GM04504 (cell line): ENCODE measurements at regions not wholly inside any gene's neighbourhood (a gene's known extent, or its start where the extent isn't known, plus 50 kb on each side); places are given as distances from the start of the nearest gene placed in this dataset.

Source experiments
- DNase-seq: peaks from one replicate; pipeline ENCODE4 v3.0.0-alpha.2; 2012; ENCODE audit warnings: low read depth

DNA sequence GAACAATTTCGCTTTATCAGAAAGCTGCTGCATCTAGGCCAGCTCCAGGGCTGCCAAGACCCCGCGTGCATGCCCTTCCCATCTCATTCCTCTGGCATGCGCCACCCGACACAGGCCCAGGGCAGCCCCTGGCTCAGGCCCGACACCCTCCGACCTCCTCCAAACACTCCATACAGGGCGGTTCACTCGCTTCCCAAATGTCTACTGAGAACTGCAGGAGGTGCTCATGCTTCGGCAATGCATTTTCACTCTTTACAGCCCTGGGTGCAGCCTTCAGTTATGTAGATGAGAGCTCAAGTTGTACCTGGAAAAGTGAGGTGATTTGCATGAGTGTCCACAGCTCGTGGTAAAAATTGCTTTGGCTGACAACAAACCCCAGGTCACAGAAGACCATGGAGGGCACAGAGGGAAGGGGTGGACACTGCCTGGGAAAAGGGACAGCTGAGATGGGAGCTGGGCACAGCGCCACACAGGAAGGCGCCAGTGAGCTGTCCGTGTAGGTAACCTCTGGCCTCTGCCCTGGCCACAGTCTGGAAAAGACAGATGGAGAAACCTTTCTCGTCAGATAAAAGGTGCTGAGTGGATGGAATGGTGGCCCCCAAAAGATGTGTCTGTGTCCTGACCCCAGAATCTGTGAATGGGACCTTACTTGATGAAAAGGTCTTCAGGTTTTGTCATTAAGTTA, 1351.9 kb downstream of the BRD1 start:
- DNase-seq = no peak

DNA sequence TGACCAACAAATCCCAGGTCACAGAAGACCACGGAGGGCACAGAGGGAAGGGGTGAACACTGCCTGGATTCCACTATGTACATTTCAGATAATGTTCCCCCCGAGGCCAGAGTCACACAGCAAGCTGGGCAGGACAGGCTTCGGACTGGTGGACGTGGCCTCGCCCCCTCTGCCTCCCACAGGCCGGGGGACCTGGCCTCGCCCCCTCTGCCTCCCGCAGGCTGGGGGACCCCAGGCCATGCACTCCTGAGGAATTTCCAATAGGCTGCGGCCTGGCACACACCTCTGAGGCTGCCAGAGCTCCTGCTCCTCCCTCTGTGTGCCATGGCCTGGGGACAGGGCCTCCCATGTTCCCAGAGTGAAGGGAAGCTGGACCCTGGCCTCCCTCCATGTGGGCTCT, 1352.8 kb downstream of the BRD1 start:
- DNase-seq = no peak

GRCh38 chr22:48473202-48473601, 1354.5 kb downstream of the BRD1 start:
- no peak for DNase-seq

- DNase-seq = no peak
Observed at GRCh38 chr22:48464246-48464645, 1363.4 kb downstream of the BRD1 start.

GRCh38 chr22:48459859-48460823, 1367.5 kb downstream of the BRD1 start:
- no peak for DNase-seq

- DNase-seq = no peak
Observed at GRCh38 chr22:48459259-48459658, 1368.4 kb downstream of the BRD1 start.

DNA sequence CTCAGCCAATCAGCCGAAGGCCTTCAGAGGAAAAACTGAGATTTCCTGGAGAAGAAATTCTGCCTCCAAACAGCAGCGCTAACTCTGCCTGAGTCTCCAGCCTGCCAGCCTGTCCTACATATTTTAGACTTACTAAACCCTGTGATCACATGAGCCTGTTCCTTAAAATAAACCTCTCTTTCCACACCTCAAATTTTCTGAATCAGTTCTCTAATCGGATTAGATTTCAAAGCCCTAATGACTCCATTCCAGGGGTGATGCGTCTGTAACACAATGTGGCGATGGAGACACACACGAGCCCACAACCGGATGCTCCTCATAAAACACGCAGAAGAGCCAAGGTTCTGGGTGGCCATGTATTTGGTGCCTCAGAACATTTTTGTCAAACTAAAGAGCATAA, 1371.2 kb downstream of the BRD1 start:
- peak; percentile 9 for DNase-seq

DNA sequence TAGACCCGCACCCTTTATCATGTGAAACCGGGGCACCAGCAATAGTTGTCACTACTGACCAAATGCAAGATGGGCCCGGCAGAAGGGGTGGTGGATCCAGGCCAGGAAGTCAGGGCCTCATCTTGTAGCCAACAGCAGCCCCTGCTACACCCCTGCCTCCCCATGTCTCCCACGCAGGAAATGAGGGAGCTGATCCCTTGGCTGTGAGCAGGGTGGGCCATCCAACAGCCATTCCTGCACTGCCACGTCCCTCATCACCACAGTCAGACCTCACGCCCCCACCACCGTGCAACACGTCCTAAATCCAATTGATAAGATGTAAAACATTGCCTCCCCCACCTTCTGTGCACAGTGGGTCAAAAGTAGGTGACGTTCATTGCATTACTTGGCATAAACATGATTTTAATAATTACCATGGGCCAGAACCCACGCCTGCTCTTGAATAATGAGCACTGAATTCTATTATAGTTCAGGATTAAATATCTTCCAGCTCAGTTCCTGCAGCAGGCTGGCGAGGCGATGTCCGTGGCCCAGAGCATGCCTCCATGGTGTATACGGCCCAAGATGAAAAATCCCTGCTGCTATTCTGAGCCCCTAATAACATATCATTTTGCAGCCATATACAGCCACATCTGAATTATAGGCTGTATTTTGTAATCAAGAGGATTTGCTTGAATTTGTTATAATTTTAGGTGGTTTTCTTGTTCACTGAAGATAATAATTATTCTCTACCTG, 1373.8 kb downstream of the BRD1 start:
- DNase-seq = no peak

DNA sequence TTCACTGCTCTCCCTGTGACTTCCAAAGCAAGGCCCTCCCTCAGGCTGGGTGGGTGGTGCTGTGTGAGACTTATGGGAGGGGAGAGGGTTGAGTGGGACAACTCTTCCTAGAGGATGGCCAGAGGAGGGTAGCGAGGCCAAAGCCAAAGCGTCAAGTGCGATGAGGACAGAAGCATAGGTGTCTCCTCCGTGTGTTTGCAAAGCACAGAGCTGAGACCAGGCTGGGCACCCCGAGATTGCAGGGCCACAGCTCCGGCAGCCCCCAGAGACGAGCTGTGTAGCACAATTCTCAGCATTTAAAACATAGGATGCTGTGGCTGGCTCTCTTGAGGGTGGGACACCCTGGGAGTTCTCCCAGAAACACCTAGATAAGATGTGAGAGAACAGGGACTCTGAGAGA, 1374.5 kb downstream of the BRD1 start:
- no peak for DNase-seq

GRCh38 chr22:48452766-48453165, 1374.9 kb downstream of the BRD1 start:
- no peak for DNase-seq

DNA sequence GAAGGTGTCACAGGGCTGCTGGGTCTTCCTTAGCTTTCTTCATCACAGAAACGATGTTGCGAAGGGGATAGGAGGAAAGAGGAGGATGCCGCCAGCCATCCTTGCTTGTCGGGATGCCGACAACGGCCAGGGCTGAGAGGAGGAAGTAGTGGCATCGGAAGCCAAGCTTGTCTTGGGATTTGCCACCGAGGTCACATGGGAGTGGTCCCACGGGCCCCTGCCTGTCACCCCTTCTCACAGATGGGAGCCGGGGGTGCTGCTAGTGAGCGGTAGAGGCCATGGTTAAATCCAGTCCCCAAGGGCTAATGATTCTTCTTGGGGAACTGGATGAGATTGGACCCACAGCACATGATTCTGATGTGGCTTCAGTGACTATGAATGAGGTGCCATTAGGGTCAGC, 1375.8 kb downstream of the BRD1 start:
- DNase-seq = no peak

- DNase-seq = no peak
Observed at GRCh38 chr22:48450188-48450825, 1377.4 kb downstream of the BRD1 start.

- DNase-seq = no peak
Observed at GRCh38 chr22:48449466-48450187, 1378.0 kb downstream of the BRD1 start.

GRCh38 chr22:48448821-48449220, 1378.9 kb downstream of the BRD1 start:
- DNase-seq = no peak

- DNase-seq = no peak
Observed at GRCh38 chr22:48445113-48445827, 1382.4 kb downstream of the BRD1 start.

- DNase-seq = no peak
Observed at GRCh38 chr22:48444320-48445112, 1383.2 kb downstream of the BRD1 start.

DNA sequence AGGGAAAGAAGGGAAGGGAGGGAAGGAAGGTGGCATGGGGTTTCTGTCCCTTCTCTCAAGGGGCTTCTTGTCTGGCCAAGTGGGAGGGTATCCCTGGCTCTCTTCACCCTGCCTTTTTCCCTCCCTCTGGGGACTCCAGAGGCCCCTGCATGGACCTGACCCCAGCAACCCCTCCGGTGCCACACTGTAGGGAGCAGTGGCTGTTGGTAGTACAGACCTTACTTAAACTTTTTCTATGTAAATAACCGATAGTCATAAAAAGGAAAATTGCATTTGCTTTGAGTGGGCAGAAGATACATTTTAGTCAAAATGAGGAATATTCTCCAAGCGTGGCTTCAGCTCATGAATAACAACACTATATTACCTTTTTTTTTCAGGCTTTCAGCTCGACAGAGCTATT, 1384.0 kb downstream of the BRD1 start:
- no peak for DNase-seq

GRCh38 chr22:48442663-48443062, 1385.0 kb downstream of the BRD1 start:
- no peak for DNase-seq

- DNase-seq = no peak
Observed at GRCh38 chr22:48441553-48441850, 1386.2 kb downstream of the BRD1 start.
